Central memory CD8-positive, alpha-beta T cell (primary cell): ENCODE measurements at regions not wholly inside any gene's neighbourhood (a gene's known extent, or its start where the extent isn't known, plus 50 kb on each side); places are given as distances from the start of the nearest gene placed in this dataset.
"Not testable (repeated sequence)": the region's sequence is repeated elsewhere in the genome, so short reads cannot be mapped to it uniquely, and the experiment has no call there.

Source experiments
- ATAC-seq: fragments of 150-1000 bp; cut with Tn5 transposase; replicated peaks from 2 replicates; pipeline ENCODE4 v1.10.0; 2022; ENCODE audit warnings: mild to moderate bottlenecking, moderate FRiP score, moderate number of reproducible peaks; ENCODE audit not compliant: poor library complexity, severe bottlenecking; ENCODE audit errors: extremely low read depth
- DNase-seq, 2 donors: peaks; one replicate each; pipeline ENCODE4 v3.0.0; 2021; ENCODE audit warnings: low spot score in 2 of 2
- H3K27ac Mint-ChIP-seq: one replicate; pipeline ENCODE4 v1.8.0; 2022; ENCODE audit warnings: low read depth, mild to moderate bottlenecking, moderate library complexity, mixed read lengths
- H3K27me3 Mint-ChIP-seq: one replicate; pipeline ENCODE4 v1.8.0; 2022; ENCODE audit warnings: mixed read lengths
- H3K36me3 Mint-ChIP-seq: one replicate; pipeline ENCODE4 v1.8.0; 2022; ENCODE audit warnings: mild to moderate bottlenecking, moderate library complexity, mixed read lengths; ENCODE audit not compliant: insufficient read depth
- H3K4me1 Mint-ChIP-seq: one replicate; pipeline ENCODE4 v1.8.0; 2022; ENCODE audit warnings: mixed read lengths
- H3K4me3 Mint-ChIP-seq: one replicate; pipeline ENCODE4 v1.8.0; 2022; ENCODE audit warnings: mild to moderate bottlenecking, moderate library complexity, mixed read lengths
- H3K9me3 Mint-ChIP-seq: one replicate; pipeline ENCODE4 v1.8.0; 2022; ENCODE audit warnings: mixed read lengths

GRCh38 chr5:143645356-143645755 is 166.6 kb upstream of the HMHB1 start:
- Mint-ChIP-seq H3K9me3 (no peaks in the 10 kb centered on the region), H3K27me3 (no peaks in the 10 kb centered on the region), H3K4me3 (no peak overlapping the region), H3K4me1 (no peaks in the 10 kb centered on the region), H3K36me3 (no peaks in the 10 kb centered on the region), H3K27ac (no peak overlapping the region)
- ATAC-seq (no peak), DNase-seq (no peak)

DNA sequence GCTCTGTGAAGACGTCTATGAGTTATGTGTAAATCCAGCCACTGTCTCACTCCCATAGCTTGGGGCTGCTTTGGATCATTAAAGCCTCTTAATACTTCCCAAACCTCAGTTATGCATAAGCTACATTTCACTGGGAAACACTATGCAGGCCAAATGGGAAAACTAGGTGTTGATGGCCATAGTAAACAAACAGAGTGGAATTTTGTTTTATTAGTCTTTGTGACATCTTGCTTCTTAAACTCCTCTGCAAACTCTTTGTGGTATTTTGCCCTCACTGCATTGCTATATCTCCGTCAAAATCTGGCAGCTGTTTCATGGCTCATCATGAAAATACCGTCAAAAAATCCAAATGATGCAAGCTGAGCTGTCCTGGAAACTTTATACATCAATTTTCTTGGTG is 167.2 kb upstream of the HMHB1 start:
- no peak for ATAC-seq
- H3K27ac Mint-ChIP-seq: no peak overlapping the region
- no peaks in the 10 kb centered on the region for H3K36me3 Mint-ChIP-seq
- no peaks in the 10 kb centered on the region for H3K4me1 Mint-ChIP-seq
- H3K4me3 Mint-ChIP-seq: no peak overlapping the region
- no peaks in the 10 kb centered on the region for H3K9me3 Mint-ChIP-seq
- no peak for DNase-seq
- H3K27me3 Mint-ChIP-seq: no peaks in the 10 kb centered on the region

DNA sequence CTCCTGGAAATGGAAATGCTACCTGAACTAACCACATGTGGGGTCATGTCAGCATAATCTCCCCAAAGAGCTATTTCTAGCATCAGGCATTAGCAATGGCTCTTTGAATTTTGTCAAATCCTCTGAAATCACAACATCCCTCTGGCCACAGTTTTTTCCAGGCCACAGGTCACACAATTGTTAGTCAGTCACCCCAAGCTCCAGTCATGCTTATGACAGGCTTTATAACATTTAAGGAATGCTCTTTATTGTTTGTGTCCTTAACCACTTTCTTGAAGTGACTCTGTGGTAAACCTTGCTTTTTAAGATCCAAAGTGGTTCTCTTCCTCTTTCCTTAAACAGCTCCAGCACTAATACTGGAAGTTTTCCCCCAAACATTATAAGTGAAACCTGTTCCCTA is 169.2 kb upstream of the HMHB1 start:
- no peak for ATAC-seq
- Mint-ChIP-seq H3K4me1 (no peaks in the 10 kb centered on the region), H3K27me3 (no peaks in the 10 kb centered on the region)

GRCh38 chr5:143641549-143642355 is 170.2 kb upstream of the HMHB1 start:
- H3K9me3 Mint-ChIP-seq: no peaks in the 10 kb centered on the region
- no peak overlapping the region for H3K4me3 Mint-ChIP-seq
- ATAC-seq: no peak
- H3K4me1 Mint-ChIP-seq: no peaks in the 10 kb centered on the region
- no peaks in the 10 kb centered on the region for H3K27me3 Mint-ChIP-seq
- H3K36me3 Mint-ChIP-seq: no peaks in the 10 kb centered on the region
- DNase-seq: no peak
- H3K27ac Mint-ChIP-seq: no peak overlapping the region

More for the DNA sequence above, 169.2 kb upstream of the HMHB1 start:
- H3K36me3 Mint-ChIP-seq: no peaks in the 10 kb centered on the region
- no peak overlapping the region for H3K4me3 Mint-ChIP-seq
- H3K27ac Mint-ChIP-seq: no peak overlapping the region
- no peaks in the 10 kb centered on the region for H3K9me3 Mint-ChIP-seq
- DNase-seq: no peak

DNA sequence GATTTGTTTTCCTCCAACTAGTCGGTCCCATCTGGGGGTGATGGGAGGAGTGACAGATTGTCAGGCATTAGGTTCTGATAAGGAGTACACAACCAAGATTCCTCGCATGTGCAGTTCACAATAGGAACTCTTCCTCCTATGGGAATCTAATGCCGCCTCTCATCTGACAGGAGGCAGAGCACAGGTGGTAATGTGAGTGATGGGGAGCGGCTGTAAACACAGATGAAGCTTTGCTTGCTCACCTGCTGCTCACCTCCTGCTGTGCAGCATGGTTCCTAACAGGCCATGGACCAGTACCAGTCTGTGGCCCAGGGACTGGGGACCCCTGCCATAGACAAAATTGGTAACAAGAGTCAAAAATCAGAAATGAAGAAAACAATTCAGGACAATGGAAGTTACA is 173.3 kb upstream of the HMHB1 start:
- no peak for DNase-seq
- Mint-ChIP-seq H3K9me3 (no peaks in the 10 kb centered on the region), H3K27me3 (no peaks in the 10 kb centered on the region), H3K4me1 (no peaks in the 10 kb centered on the region), H3K36me3 (no peaks in the 10 kb centered on the region), H3K27ac (no peak overlapping the region), H3K4me3 (no peak overlapping the region)
- ATAC-seq: no peak

GRCh38 chr5:143636931-143637528 is 174.9 kb upstream of the HMHB1 start:
- no peak overlapping the region for H3K4me3 Mint-ChIP-seq
- DNase-seq (no peak), ATAC-seq (no peak)
- no peak overlapping the region for H3K27ac Mint-ChIP-seq
- H3K9me3 Mint-ChIP-seq: no peaks in the 10 kb centered on the region
- H3K36me3 Mint-ChIP-seq: no peaks in the 10 kb centered on the region
- H3K27me3 Mint-ChIP-seq: no peaks in the 10 kb centered on the region
- H3K4me1 Mint-ChIP-seq: no peaks in the 10 kb centered on the region

- Mint-ChIP-seq H3K27ac (no peak overlapping the region), H3K27me3 (no peaks in the 10 kb centered on the region), H3K9me3 (no peaks in the 10 kb centered on the region), H3K36me3 (no peaks in the 10 kb centered on the region), H3K4me1 (no peaks in the 10 kb centered on the region), H3K4me3 (no peak overlapping the region)
- DNase-seq (no peak), ATAC-seq (no peak)
Observed at GRCh38 chr5:143635888-143636287, 176.1 kb upstream of the HMHB1 start.

GRCh38 chr5:143635146-143635752 is 176.7 kb upstream of the HMHB1 start:
- Mint-ChIP-seq H3K9me3 (no peaks in the 10 kb centered on the region), H3K27ac (no peak overlapping the region), H3K27me3 (no peaks in the 10 kb centered on the region), H3K4me1 (no peaks in the 10 kb centered on the region), H3K36me3 (no peaks in the 10 kb centered on the region), H3K4me3 (no peak overlapping the region)
- DNase-seq: no peak
- ATAC-seq: no peak

DNA sequence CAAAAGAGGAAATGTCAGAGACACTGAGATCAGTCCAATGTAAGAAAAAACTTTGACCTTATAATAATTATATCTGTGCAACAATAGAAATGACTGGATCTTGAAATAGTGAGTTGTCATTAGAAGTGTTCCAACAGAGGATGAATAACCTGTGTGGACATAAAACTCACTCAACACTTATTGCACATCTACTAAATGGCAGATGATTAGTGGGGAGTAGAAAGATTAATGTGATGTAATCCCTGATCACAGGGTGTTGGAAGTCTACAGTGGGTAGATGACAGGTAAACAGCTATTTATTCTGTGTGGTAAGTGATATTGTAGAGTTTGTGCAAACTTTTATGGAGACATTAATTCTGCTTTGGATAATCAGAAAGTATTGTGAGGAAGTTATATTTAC is 177.3 kb upstream of the HMHB1 start:
- Mint-ChIP-seq H3K4me3 (no peak overlapping the region), H3K27me3 (no peaks in the 10 kb centered on the region), H3K4me1 (no peaks in the 10 kb centered on the region), H3K27ac (no peak overlapping the region), H3K9me3 (no peaks in the 10 kb centered on the region), H3K36me3 (no peaks in the 10 kb centered on the region)
- no peak for ATAC-seq
- no peak for DNase-seq

DNA sequence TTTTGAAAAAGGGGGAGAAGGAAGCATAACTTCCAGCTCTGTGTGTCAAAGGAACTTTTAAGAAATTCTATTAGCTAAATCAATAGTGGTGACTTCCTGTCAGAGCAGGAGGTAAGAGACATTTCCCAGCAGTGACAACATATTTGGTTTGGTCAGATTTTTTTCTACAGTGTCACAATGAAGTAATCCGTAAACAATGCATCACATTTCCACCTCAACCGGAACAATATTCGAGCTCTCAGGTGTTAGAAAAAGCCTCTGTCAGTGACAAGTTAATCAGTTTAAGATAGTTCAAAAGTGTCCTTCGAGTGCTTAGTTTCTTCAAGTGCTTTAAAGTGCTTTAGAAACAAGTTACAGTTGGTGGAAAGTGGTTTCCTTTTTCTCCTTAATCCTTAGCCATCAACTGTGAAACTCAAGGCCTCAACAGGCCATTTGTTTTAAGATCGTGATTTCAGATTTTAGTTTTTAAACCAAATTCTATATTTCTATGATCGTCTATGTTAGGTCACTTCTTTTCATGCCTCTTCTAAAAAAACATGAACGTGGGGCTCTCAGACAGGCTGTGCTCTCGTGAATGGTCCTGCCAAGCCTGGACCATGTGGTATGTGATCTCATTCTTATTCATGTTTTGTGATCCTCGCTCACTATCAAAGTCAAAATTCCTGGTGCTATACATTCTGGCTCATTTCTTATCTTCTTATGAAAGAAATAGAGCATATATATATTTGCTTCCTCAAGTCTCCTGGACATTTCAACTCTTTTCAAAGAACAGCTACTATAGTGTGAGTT is 181.9 kb upstream of the HMHB1 start:
- H3K36me3 Mint-ChIP-seq: peaks cover 2% of the 10 kb centered on the region
- no peak overlapping the region for H3K27ac Mint-ChIP-seq
- DNase-seq (no peak), ATAC-seq (no peak)
- no peaks in the 10 kb centered on the region for H3K9me3 Mint-ChIP-seq
- no peak overlapping the region for H3K4me3 Mint-ChIP-seq
- no peaks in the 10 kb centered on the region for H3K4me1 Mint-ChIP-seq
- H3K27me3 Mint-ChIP-seq: no peaks in the 10 kb centered on the region

DNA sequence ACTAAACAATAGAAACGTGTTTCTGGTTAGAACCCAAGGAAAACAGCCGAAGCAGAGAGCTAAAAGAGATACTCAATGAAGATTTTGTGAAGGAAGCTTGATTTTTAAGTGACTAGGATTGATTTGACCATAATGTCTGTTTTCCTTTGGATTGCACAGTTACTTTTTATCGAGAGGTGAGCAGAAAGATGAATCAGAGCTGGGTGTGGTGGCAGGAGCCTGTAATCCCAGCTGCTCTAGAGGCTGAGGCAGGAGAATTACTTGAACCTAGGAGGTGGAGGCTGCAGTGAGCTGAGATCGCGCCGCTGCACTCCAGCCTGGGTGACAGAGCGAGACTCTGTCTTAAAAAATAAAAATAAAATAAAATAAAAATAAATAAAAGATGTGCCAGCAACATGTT is 186.9 kb upstream of the HMHB1 start:
- H3K36me3 Mint-ChIP-seq, H3K27me3 Mint-ChIP-seq, ATAC-seq, H3K9me3 Mint-ChIP-seq, H3K4me1 Mint-ChIP-seq, DNase-seq, H3K27ac Mint-ChIP-seq, H3K4me3 Mint-ChIP-seq: not testable (repeated sequence)

DNA sequence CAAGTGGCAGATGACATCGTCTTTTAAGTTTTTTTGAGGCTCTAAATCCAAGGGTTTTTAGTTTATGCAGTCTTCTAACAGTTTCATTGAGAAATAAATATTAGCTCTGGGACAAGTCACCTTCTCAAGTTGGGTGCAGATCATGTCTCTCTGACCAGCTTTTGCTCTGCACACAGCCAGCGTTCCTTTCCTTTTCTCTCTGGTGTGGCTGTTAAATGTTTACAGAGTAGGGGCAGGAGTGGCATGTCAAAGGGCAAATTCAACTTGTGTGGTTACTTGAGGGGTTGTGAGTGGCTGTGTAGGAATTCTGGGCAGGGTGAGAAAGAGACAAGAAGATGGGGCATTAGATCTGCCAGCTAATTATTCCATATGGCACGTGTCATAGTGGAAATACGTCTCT is 187.5 kb upstream of the HMHB1 start:
- H3K27me3 Mint-ChIP-seq: peaks cover under 1% of the 10 kb centered on the region
- H3K4me1 Mint-ChIP-seq: no peaks in the 10 kb centered on the region
- no peak for DNase-seq
- no peak overlapping the region for H3K27ac Mint-ChIP-seq
- no peak overlapping the region for H3K4me3 Mint-ChIP-seq
- no peaks in the 10 kb centered on the region for H3K9me3 Mint-ChIP-seq
- H3K36me3 Mint-ChIP-seq: peaks cover 2% of the 10 kb centered on the region
- ATAC-seq: no peak
